Endothelial cell (in vitro differentiated cells): ENCODE measurements at regions not wholly inside any gene's neighbourhood (a gene's known extent, or its start where the extent isn't known, plus 50 kb on each side); places are given as distances from the start of the nearest gene placed in this dataset.

ENCODE experiments used
- DNase-seq: peaks from one replicate; pipeline ENCODE4 v3.0.0; 2021; ENCODE audit warnings: low spot score
- H3K27ac Mint-ChIP-seq: one replicate; pipeline ENCODE4 v1.8.0; 2021; ENCODE audit warnings: mixed read lengths, inconsistent platforms; ENCODE audit not compliant: unreplicated experiment
- H3K27me3 Mint-ChIP-seq: one replicate; pipeline ENCODE4 v1.8.0; 2021; ENCODE audit warnings: mild to moderate bottlenecking, moderate library complexity, mixed read lengths, inconsistent platforms; ENCODE audit not compliant: unreplicated experiment
- H3K36me3 Mint-ChIP-seq: one replicate; pipeline ENCODE4 v1.8.0; 2021; ENCODE audit warnings: mild to moderate bottlenecking, low read depth, mixed read lengths, inconsistent platforms; ENCODE audit not compliant: unreplicated experiment
- H3K4me1 Mint-ChIP-seq: one replicate; pipeline ENCODE4 v1.8.0; 2021; ENCODE audit warnings: mild to moderate bottlenecking, mixed read lengths, inconsistent platforms; ENCODE audit not compliant: unreplicated experiment
- H3K4me3 Mint-ChIP-seq: one replicate; pipeline ENCODE4 v1.8.0; 2021; ENCODE audit warnings: mild to moderate bottlenecking, mixed read lengths, inconsistent platforms; ENCODE audit not compliant: unreplicated experiment
- H3K9me3 Mint-ChIP-seq: one replicate; pipeline ENCODE4 v1.8.0; 2021; ENCODE audit warnings: mixed read lengths, inconsistent platforms; ENCODE audit not compliant: unreplicated experiment
- TF ChIP-seq, protein P1 (sequence below): fragments of 200-600 bp; sonication (generic); IDR thresholded peaks from one replicate; pipeline ENCODE4 v1.5.0; 2021; ENCODE audit warnings: antibody characterized with exemption; ENCODE audit not compliant: unreplicated experiment

DNA sequence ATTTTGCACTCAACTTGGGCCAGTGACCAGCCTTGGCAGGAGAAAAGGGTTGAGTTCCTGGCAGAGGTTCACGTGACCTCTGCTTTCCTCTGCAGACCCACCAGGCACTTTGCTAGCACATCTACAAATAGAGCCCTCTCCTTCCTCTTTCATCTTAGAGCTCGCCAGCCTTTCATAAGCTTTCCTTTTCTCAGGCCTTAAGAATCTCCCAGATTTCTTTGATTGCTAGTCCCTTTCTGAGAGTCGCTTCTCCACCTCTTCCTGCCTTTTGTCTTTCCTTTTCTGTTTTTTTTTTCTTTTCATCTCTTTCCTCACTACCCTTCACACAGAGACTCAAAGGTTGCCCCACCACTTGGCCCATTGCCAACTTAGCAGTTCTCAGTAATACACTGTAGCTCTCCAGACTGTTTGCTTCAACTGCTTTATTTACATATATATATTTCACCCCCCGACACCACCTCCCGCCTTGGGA, 375.7 kb upstream of the SPRY2 start:
- H3K27ac Mint-ChIP-seq: no peak overlapping the region
- no peaks in the 10 kb centered on the region for H3K9me3 Mint-ChIP-seq
- H3K4me3 Mint-ChIP-seq: no peak overlapping the region
- H3K27me3 Mint-ChIP-seq: no peaks in the 10 kb centered on the region
- TF ChIP-seq, protein P1, sequence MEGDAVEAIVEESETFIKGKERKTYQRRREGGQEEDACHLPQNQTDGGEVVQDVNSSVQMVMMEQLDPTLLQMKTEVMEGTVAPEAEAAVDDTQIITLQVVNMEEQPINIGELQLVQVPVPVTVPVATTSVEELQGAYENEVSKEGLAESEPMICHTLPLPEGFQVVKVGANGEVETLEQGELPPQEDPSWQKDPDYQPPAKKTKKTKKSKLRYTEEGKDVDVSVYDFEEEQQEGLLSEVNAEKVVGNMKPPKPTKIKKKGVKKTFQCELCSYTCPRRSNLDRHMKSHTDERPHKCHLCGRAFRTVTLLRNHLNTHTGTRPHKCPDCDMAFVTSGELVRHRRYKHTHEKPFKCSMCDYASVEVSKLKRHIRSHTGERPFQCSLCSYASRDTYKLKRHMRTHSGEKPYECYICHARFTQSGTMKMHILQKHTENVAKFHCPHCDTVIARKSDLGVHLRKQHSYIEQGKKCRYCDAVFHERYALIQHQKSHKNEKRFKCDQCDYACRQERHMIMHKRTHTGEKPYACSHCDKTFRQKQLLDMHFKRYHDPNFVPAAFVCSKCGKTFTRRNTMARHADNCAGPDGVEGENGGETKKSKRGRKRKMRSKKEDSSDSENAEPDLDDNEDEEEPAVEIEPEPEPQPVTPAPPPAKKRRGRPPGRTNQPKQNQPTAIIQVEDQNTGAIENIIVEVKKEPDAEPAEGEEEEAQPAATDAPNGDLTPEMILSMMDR: no peak
- H3K36me3 Mint-ChIP-seq: no peaks in the 10 kb centered on the region
- peaks cover 4% of the 10 kb centered on the region for H3K4me1 Mint-ChIP-seq
- DNase-seq: no peak

GRCh38 chr13:80712026-80712425, 371.1 kb upstream of the SPRY2 start:
- no peaks in the 10 kb centered on the region for H3K9me3 Mint-ChIP-seq
- H3K4me3 Mint-ChIP-seq: no peak overlapping the region
- TF ChIP-seq, protein P1: no peak
- peaks cover 4% of the 10 kb centered on the region for H3K4me1 Mint-ChIP-seq
- H3K27me3 Mint-ChIP-seq: peaks cover 3% of the 10 kb centered on the region
- H3K27ac Mint-ChIP-seq: no peak overlapping the region
- DNase-seq: no peak
- H3K36me3 Mint-ChIP-seq: no peaks in the 10 kb centered on the region

DNA sequence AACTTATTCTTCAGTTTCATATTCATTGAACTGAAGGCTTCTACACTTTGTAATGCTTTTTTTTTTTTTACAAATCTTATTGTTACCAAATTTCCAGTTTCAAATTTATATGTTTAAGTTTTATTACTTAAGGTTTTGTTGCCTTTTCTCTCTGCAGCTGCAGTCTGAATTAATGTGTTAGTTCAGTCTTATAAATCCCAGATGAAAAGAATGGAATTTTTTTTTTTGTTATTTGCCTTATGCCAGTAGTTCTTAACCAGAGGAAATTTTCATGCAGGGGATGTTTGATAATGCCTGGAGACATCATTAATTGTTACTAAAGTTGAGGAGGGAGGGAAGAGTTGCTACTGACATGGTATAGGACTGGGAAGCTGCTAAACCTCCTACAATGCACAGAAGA, 367.9 kb upstream of the SPRY2 start:
- H3K4me3 Mint-ChIP-seq: no peak overlapping the region
- no peaks in the 10 kb centered on the region for H3K36me3 Mint-ChIP-seq
- H3K27ac Mint-ChIP-seq: no peak overlapping the region
- TF ChIP-seq, protein P1: no peak
- no peak for DNase-seq
- H3K9me3 Mint-ChIP-seq: no peaks in the 10 kb centered on the region
- H3K4me1 Mint-ChIP-seq: no peaks in the 10 kb centered on the region
- H3K27me3 Mint-ChIP-seq: peaks cover 5% of the 10 kb centered on the region

DNA sequence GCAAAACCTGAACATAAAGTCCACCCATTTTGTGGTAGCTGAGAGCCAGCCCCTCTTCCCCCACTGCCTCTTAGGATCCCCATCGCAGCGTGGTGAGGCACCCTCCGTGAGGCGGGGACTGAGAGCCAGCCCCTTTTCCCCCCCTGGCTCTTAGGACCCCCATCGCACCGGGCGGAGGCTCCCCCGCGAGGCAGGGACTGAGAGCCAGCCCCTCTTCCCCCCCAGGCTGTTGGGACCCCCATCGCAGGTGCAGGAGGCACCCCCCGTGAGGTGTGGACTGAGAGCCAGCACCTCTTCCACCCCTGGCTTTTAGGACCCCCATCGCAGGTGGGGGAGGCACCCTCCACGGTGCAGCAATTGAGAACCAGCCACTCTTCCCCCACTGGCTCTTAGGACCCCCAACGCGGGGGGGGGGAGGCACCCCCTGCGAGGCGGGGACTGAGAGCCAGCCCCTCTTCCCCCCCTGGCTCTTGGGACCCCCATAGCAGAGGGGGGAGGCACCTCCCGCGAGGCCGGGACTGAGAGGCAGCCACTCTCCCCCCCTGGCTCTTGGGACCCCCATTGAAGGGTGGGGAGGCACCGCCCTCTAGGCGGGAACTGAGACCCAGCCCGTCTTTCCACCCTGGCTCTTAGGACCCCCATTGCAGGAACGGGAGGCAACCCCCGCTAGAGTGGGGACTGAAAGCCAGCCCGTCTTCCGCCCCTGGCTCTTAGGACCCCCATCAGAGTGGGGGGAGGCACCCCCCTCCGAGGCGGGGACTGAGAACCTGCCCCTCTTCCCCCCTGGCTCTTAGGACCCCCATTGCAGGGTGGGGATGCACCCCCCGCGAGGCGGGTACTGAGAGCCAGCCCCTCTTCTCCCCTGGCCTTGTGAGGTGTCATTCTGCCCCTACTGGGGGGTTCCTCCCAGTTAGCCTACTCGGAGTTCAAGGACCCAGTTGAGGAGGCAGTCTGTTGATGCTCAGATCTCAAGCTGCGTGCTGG, 366.4 kb upstream of the SPRY2 start:
- TF ChIP-seq, protein P1: no peak
- Mint-ChIP-seq H3K4me1 (no peaks in the 10 kb centered on the region), H3K27ac (no peak overlapping the region), H3K36me3 (no peaks in the 10 kb centered on the region), H3K9me3 (no peaks in the 10 kb centered on the region), H3K27me3 (peaks cover 5% of the 10 kb centered on the region), H3K4me3 (no peak overlapping the region)
- no peak for DNase-seq

DNA sequence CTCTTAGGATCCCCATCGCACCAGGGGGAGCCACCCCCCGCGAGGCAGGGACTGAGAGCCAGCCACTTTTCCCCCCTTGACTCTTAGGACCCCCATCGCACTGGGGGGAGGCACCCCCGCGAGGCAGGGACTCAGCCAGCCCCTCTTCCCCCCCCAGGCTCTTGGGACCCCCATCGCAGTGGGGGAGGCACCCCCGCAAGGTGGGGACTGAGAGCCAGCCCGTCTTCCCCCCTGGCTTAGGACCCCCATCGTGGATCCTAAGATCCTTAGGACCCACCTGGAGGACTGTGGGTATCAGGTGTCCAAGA, 365.2 kb upstream of the SPRY2 start:
- Mint-ChIP-seq H3K4me1 (no peaks in the 10 kb centered on the region), H3K9me3 (no peaks in the 10 kb centered on the region), H3K27me3 (peaks cover 5% of the 10 kb centered on the region), H3K4me3 (no peak overlapping the region), H3K27ac (no peak overlapping the region), H3K36me3 (no peaks in the 10 kb centered on the region)
- TF ChIP-seq, protein P1: no peak
- no peak for DNase-seq
